ENCODE measurements at regions not wholly inside any gene's neighbourhood (a gene's known extent, or its start where the extent isn't known, plus 50 kb on each side); places are given as distances from the start of the nearest gene placed in this dataset.

- no peak for DNase-seq (ENCODE audit: low read depth in 4 of 4, low spot score in 1 of 4)
Observed at GRCh38 chr17:68749349-68750207, 148.4 kb upstream of the FAM20A start.

- no peak for DNase-seq (ENCODE audit: low read depth in 4 of 4, low spot score in 1 of 4)
Observed at GRCh38 chr17:68748381-68748780, 147.2 kb upstream of the FAM20A start.

- DNase-seq (ENCODE audit: low read depth in 4 of 4, low spot score in 1 of 4), result no peak
Observed at GRCh38 chr17:68740555-68741447, 139.6 kb upstream of the FAM20A start.

GRCh38 chr17:68737761-68738443, 136.7 kb upstream of the FAM20A start:
- no peak for DNase-seq (ENCODE audit: low read depth in 4 of 4, low spot score in 1 of 4)

- no peak for DNase-seq (ENCODE audit: low read depth in 4 of 4, low spot score in 1 of 4)
Observed at GRCh38 chr17:68734931-68735330, 133.8 kb upstream of the FAM20A start.

GRCh38 chr17:68734187-68734900, 133.2 kb upstream of the FAM20A start:
- DNase-seq (ENCODE audit: low read depth in 4 of 4, low spot score in 1 of 4), result no peak

GRCh38 chr17:68733241-68734176, 132.3 kb upstream of the FAM20A start:
- DNase-seq (ENCODE audit: low read depth in 4 of 4, low spot score in 1 of 4), result no peak

- DNase-seq (ENCODE audit: low read depth in 4 of 4, low spot score in 1 of 4), result no peak
Observed at GRCh38 chr17:68732301-68732749, 131.2 kb upstream of the FAM20A start.

- no peak for DNase-seq (ENCODE audit: low read depth in 4 of 4, low spot score in 1 of 4)
Observed at GRCh38 chr17:68731465-68731864, 130.3 kb upstream of the FAM20A start.

GRCh38 chr17:68719431-68719830, 118.3 kb upstream of the FAM20A start:
- DNase-seq (ENCODE audit: low read depth in 4 of 4, low spot score in 1 of 4), result no peak

GRCh38 chr17:68718926-68719325, 117.8 kb upstream of the FAM20A start:
- no peak for DNase-seq (ENCODE audit: low read depth in 4 of 4, low spot score in 1 of 4)

- DNase-seq (ENCODE audit: low read depth in 4 of 4, low spot score in 1 of 4), result no peak
Observed at GRCh38 chr17:68718465-68718864, 117.3 kb upstream of the FAM20A start.

GRCh38 chr17:68714676-68715075, 113.5 kb upstream of the FAM20A start:
- DNase-seq (ENCODE audit: low read depth in 4 of 4, low spot score in 1 of 4), result no peak

- DNase-seq (ENCODE audit: low read depth in 4 of 4, low spot score in 1 of 4), result no peak
Observed at GRCh38 chr17:68711858-68712257, 110.7 kb upstream of the FAM20A start.

- no peak for DNase-seq (ENCODE audit: low read depth in 4 of 4, low spot score in 1 of 4)
Observed at GRCh38 chr17:68710976-68711375, 109.8 kb upstream of the FAM20A start.

- no peak for DNase-seq (ENCODE audit: low read depth in 4 of 4, low spot score in 1 of 4)
Observed at GRCh38 chr17:68710035-68710780, 109.0 kb upstream of the FAM20A start.

GRCh38 chr17:68709461-68709860, 108.3 kb upstream of the FAM20A start:
- DNase-seq (ENCODE audit: low read depth in 4 of 4, low spot score in 1 of 4), result no peak

- DNase-seq (ENCODE audit: low read depth in 4 of 4, low spot score in 1 of 4), result no peak
Observed at GRCh38 chr17:68707031-68707430, 105.9 kb upstream of the FAM20A start.

- no peak for DNase-seq (ENCODE audit: low read depth in 4 of 4, low spot score in 1 of 4)
Observed at GRCh38 chr17:68706356-68706920, 105.3 kb upstream of the FAM20A start.

Measured in stimulated activated CD4-positive, alpha-beta T cell treated with anti-CD3 and anti-CD28 coated beads, Interleukin-1b, Interleukin-23, amount 100 ng/mL, for 24 hours (primary cell).